ENCODE measurements at regions not wholly inside any gene's neighbourhood (a gene's known extent, or its start where the extent isn't known, plus 50 kb on each side); places are given as distances from the start of the nearest gene placed in this dataset.

- in situ Hi-C loops (cut with MboI; ENCODE audit: low sequenced_read_pairs): no loop called here
Measured at GRCh38 chr9:14522627-14523379, 170.4 kb downstream of the ZDHHC21 start.

GRCh38 chr9:14520341-14520740, 172.9 kb downstream of the ZDHHC21 start:
- in situ Hi-C loops (cut with MboI; ENCODE audit: low sequenced_read_pairs): no loop called here

GRCh38 chr9:14517154-14517906, 175.9 kb downstream of the ZDHHC21 start:
- in situ Hi-C loops (cut with MboI; ENCODE audit: low sequenced_read_pairs): no loop called here

- in situ Hi-C loops (cut with MboI; ENCODE audit: low sequenced_read_pairs): no loop called here
Measured at GRCh38 chr9:14516656-14517055, 176.6 kb downstream of the ZDHHC21 start.

- in situ Hi-C loops (cut with MboI; ENCODE audit: low sequenced_read_pairs): no loop called here
Measured at GRCh38 chr9:14515571-14516198, 177.5 kb downstream of the ZDHHC21 start.

GRCh38 chr9:14515049-14515448, 178.2 kb downstream of the ZDHHC21 start:
- in situ Hi-C loops (cut with MboI; ENCODE audit: low sequenced_read_pairs): no loop called here

GRCh38 chr9:14512942-14513341, 180.3 kb downstream of the ZDHHC21 start:
- in situ Hi-C loops (cut with MboI; ENCODE audit: low sequenced_read_pairs): no loop called here

GRCh38 chr9:14511452-14511851, 181.8 kb downstream of the ZDHHC21 start:
- in situ Hi-C loops (cut with MboI; ENCODE audit: low sequenced_read_pairs): no loop called here

GRCh38 chr9:14508884-14509283, 184.3 kb downstream of the ZDHHC21 start:
- in situ Hi-C loops (cut with MboI; ENCODE audit: low sequenced_read_pairs): no loop called here

- in situ Hi-C loops (cut with MboI; ENCODE audit: low sequenced_read_pairs): no loop called here
Measured at GRCh38 chr9:14501366-14501765, 187.4 kb upstream of the NFIB start.

GRCh38 chr9:14500705-14501104, 186.8 kb upstream of the NFIB start:
- in situ Hi-C loops (cut with MboI; ENCODE audit: low sequenced_read_pairs): no loop called here

- in situ Hi-C loops (cut with MboI; ENCODE audit: low sequenced_read_pairs): no loop called here
Measured at GRCh38 chr9:14499976-14500375, 186.0 kb upstream of the NFIB start.

- in situ Hi-C loops (cut with MboI; ENCODE audit: low sequenced_read_pairs): no loop called here
Measured at GRCh38 chr9:14498824-14499223, 184.9 kb upstream of the NFIB start.

- in situ Hi-C loops (cut with MboI; ENCODE audit: low sequenced_read_pairs): no loop called here
Measured at GRCh38 chr9:14497476-14497875, 183.5 kb upstream of the NFIB start.

- in situ Hi-C loops (cut with MboI; ENCODE audit: low sequenced_read_pairs): no loop called here
Measured at GRCh38 chr9:14488421-14489190, 174.7 kb upstream of the NFIB start.

- in situ Hi-C loops (cut with MboI; ENCODE audit: low sequenced_read_pairs): no loop called here
Measured at GRCh38 chr9:14487547-14488185, 173.7 kb upstream of the NFIB start.

- in situ Hi-C loops (cut with MboI; ENCODE audit: low sequenced_read_pairs): no loop called here
Measured at GRCh38 chr9:14485366-14485765, 171.4 kb upstream of the NFIB start.

- in situ Hi-C loops (cut with MboI; ENCODE audit: low sequenced_read_pairs): no loop called here
Measured at GRCh38 chr9:14482856-14483255, 168.9 kb upstream of the NFIB start.

GRCh38 chr9:14480526-14480925, 166.6 kb upstream of the NFIB start:
- in situ Hi-C loops (cut with MboI; ENCODE audit: low sequenced_read_pairs): no loop called here

GRCh38 chr9:14479163-14479560, 165.2 kb upstream of the NFIB start:
- in situ Hi-C loops (cut with MboI; ENCODE audit: low sequenced_read_pairs): no loop called here

All from HL-60/S4 treated with phorbol 12-myristate 13-acetate at 8.2 ng/mL for 4 days and 3 days (cell line).